Suprapubic skin (tissue), 3 donors: ENCODE measurements at regions not wholly inside any gene's neighbourhood (a gene's known extent, or its start where the extent isn't known, plus 50 kb on each side); places are given as distances from the start of the nearest gene placed in this dataset.

Experiments
- EP300 ChIP-seq: sonication (generic); formaldehyde crosslinking; IDR thresholded peaks from one replicate; pipeline ENCODE4 v1.6.1; 2017; ENCODE audit warnings: antibody characterized with exemption
- POLR2A ChIP-seq, 2 donors: fragments of 450-650 bp; IDR thresholded peaks; one replicate each; pipeline ENCODE4 v1.6.1; 2017; ENCODE audit warnings: antibody characterized with exemption in 2 of 2, mild to moderate bottlenecking in 2 of 2, moderate library complexity in 2 of 2
- TF ChIP-seq, protein P1 (sequence below), 2 donors: fragments of 200-600 bp in 1 of 2; fragments of 450-650 bp in 1 of 2; sonication (generic) in 1 of 2; IDR thresholded peaks; one replicate each; pipeline ENCODE4 v1.5.1; 2016 to 2019; ENCODE audit warnings: antibody characterized with exemption in 2 of 2, mild to moderate bottlenecking in 1 of 2, moderate library complexity in 1 of 2

- TF ChIP-seq, protein P1, sequence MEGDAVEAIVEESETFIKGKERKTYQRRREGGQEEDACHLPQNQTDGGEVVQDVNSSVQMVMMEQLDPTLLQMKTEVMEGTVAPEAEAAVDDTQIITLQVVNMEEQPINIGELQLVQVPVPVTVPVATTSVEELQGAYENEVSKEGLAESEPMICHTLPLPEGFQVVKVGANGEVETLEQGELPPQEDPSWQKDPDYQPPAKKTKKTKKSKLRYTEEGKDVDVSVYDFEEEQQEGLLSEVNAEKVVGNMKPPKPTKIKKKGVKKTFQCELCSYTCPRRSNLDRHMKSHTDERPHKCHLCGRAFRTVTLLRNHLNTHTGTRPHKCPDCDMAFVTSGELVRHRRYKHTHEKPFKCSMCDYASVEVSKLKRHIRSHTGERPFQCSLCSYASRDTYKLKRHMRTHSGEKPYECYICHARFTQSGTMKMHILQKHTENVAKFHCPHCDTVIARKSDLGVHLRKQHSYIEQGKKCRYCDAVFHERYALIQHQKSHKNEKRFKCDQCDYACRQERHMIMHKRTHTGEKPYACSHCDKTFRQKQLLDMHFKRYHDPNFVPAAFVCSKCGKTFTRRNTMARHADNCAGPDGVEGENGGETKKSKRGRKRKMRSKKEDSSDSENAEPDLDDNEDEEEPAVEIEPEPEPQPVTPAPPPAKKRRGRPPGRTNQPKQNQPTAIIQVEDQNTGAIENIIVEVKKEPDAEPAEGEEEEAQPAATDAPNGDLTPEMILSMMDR (IDR thresholded peaks at IDR 0.05), result no peak
- TF ChIP-seq POLR2A (IDR thresholded peaks at IDR 0.05) (no peak), EP300 (no peak)
Observed at GRCh38 chr6:147922799-147923198, 414.3 kb downstream of the SAMD5 start.
